Ovary (tissue), 7 donors: ENCODE measurements at regions not wholly inside any gene's neighbourhood (a gene's known extent, or its start where the extent isn't known, plus 50 kb on each side); places are given as distances from the start of the nearest gene placed in this dataset.

ENCODE experiments used
- DNase-seq, 5 donors: peaks; one replicate each; pipeline ENCODE4 v3.0.0-alpha.2; 2019 to 2020
- H3K27ac ChIP-seq, 2 donors: fragments of 200-600 bp; one replicate each; pipeline versions ENCODE4 v1.5.1 to v1.8.0; 2019 to 2022
- H3K27me3 ChIP-seq: fragments of 200-600 bp; one replicate; pipeline ENCODE4 v1.8.0; 2022
- H3K36me3 ChIP-seq: fragments of 200-600 bp; sonication (generic); one replicate; pipeline ENCODE4 v1.5.1; 2019
- H3K4me1 ChIP-seq: one replicate; pipeline ENCODE4 v1.8.1; 2013; ENCODE audit warnings: mild to moderate bottlenecking, moderate library complexity; ENCODE audit not compliant: insufficient read depth
- H3K4me3 ChIP-seq: fragments of 200-600 bp; sonication (generic); one replicate; pipeline ENCODE4 v1.5.1; 2017
- H3K9me3 ChIP-seq, 2 donors: fragments of 200-600 bp in 1 of 2; sonication (generic) in 1 of 2; one replicate each; pipeline versions ENCODE4 v1.5.1 to v1.8.1; 2013 to 2019; ENCODE audit warnings: mild to moderate bottlenecking in 1 of 2, moderate library complexity in 1 of 2
- EP300 ChIP-seq: sonication (generic); formaldehyde crosslinking; IDR thresholded peaks from one replicate; pipeline ENCODE4 v1.6.1; 2017; ENCODE audit warnings: antibody characterized with exemption
- POLR2A ChIP-seq: fragments of 450-650 bp; IDR thresholded peaks from one replicate; pipeline ENCODE4 v1.6.1; 2017; ENCODE audit warnings: antibody characterized with exemption, mild to moderate bottlenecking, moderate library complexity
- WGBS, 3 donors: extraction: QIAGEN DNeasy Blood & Tissue Kit in 1 of 3; methylation state at CpG; one replicate each; pipeline versions ENCODE4 v1.1.5 to v1.1.7; 2013 to 2017; 5-methylcytosine and 5-hydroxymethylcytosine counted together
- intact Hi-C, 4 donors: fragments of 100-400 bp; cut with DNase I; formaldehyde crosslinking; loops; one replicate each; pipeline versions ENCODE4 v1.11.0 to v1.15.1; 2022 to 2023
- TF ChIP-seq, protein P1 (sequence below), 3 donors: fragments of 450-650 bp in 2 of 3; fragments of 200-600 bp in 1 of 3; IDR thresholded peaks; one replicate each; pipeline versions ENCODE4 v1.5.1 to v1.8.0; 2016 to 2022; ENCODE audit warnings: antibody characterized with exemption in 3 of 3, mild to moderate bottlenecking in 1 of 3
- donor health status: DM: no; HTN: no; CAD: no; lungs with moderate emphysema.
- donor health status: DM: no; HTN: no; CAD: no.
- donor health status: Bipolar disorder and iron deficiency.
- donor health status: DM: no; HTN: no; CAD: no.
- donor health status: DM: yes; HTN: yes; CAD: no.

DNA sequence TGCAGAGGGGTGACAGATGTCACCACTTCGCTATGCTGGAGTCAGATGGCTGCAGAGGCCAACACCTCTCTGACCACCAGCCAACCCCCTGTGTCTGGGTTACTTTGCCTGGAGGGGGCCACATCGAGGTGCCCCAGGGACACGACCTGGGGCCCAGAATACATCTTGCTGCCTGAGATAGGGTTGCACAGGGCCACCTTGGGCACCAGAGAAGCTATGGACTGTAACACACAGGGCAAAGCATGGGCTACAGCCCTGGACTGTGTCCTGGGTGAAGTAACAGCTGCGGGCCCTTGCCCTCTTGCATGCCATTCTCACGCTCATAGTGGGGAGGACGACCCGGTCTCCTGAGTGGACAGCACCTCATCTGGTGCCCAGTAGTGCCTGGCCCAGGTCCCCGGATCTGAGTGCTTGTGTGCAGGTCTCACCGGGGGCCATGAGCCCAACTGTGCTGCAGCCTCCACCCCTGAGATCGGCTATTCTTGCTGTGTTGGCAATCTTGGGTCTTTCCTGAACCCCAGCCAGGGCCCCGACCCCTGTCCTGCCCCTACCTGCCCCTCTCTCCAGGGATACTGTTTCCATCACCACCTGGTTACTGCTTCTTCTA lies 115.2 kb upstream of the GDF10 start:
- Histone ChIP-seq H3K27ac (no peak overlapping the region), H3K9me3 (no peaks in the 10 kb centered on the region), H3K4me3 (no peak overlapping the region), H3K4me1 (no peaks in the 10 kb centered on the region), H3K27me3 (no peaks in the 10 kb centered on the region), H3K36me3 (no peaks in the 10 kb centered on the region)
- intact Hi-C loops, result no loop called here
- no peak for DNase-seq
- 83 to 85% (median 84%) methylated on average over 11 of the region's 11 CpGs for WGBS, 3 donors
- no peak for TF ChIP-seq EP300
- TF ChIP-seq, protein P1, sequence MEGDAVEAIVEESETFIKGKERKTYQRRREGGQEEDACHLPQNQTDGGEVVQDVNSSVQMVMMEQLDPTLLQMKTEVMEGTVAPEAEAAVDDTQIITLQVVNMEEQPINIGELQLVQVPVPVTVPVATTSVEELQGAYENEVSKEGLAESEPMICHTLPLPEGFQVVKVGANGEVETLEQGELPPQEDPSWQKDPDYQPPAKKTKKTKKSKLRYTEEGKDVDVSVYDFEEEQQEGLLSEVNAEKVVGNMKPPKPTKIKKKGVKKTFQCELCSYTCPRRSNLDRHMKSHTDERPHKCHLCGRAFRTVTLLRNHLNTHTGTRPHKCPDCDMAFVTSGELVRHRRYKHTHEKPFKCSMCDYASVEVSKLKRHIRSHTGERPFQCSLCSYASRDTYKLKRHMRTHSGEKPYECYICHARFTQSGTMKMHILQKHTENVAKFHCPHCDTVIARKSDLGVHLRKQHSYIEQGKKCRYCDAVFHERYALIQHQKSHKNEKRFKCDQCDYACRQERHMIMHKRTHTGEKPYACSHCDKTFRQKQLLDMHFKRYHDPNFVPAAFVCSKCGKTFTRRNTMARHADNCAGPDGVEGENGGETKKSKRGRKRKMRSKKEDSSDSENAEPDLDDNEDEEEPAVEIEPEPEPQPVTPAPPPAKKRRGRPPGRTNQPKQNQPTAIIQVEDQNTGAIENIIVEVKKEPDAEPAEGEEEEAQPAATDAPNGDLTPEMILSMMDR (IDR thresholded peaks at IDR 0.05), result no peak
- TF ChIP-seq POLR2A, result no peak

DNA sequence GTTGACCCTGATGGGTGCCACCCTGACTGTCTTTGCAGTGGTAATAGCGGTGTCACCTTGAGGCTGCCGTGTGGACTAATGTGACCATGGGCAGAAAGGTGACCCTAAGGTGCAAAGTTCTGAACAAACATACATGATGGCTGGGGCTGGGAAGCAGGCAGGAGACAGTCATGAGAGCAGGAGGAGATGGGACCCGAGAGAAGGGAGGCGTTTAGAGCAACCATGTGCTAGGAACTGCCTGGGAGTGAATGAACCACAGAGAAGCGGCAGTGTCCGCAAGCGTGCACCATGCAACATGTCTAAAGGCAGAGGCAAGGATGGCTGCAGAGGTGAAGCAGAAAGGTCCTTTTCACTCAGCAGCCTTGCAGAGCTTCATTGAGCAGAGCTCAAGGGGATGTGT lies 113.1 kb upstream of the GDF10 start:
- Histone ChIP-seq H3K27me3 (no peaks in the 10 kb centered on the region), H3K4me1 (no peaks in the 10 kb centered on the region), H3K27ac (no peak overlapping the region), H3K36me3 (no peaks in the 10 kb centered on the region), H3K4me3 (no peak overlapping the region), H3K9me3 (no peaks in the 10 kb centered on the region)
- TF ChIP-seq, protein P1 (IDR thresholded peaks at IDR 0.05), result no peak
- no peak for TF ChIP-seq EP300
- no peak for TF ChIP-seq POLR2A
- intact Hi-C loops, result no loop called here
- WGBS, 3 donors, result 93 to 98% (median 94%) methylated on average over 7 of the region's 7 CpGs
- DNase-seq, result no peak

DNA sequence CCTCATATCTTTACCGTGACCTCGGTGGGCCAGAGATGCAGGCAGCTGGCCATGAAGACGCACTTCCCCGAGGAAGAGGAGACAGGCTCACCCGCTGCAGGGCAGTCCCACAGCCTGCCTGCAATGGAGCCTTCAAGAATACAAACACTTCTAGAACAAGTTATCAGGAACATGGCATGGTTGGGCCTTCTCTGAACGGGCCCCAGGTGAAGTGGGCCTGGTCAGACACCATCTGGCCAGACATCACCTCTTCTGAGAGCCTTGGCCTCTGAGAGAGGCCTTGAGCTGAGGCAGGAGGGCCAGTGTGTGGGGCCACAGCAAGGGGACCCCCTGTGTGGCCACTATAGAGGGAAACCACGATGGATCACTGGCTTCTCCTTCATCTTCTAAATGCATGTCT lies 112.4 kb upstream of the GDF10 start:
- WGBS, 3 donors, result 80 to 91% (median 87%) methylated on average over 7 of the region's 7 CpGs
- no peak overlapping the region for H3K27ac ChIP-seq
- no peaks in the 10 kb centered on the region for H3K27me3 ChIP-seq
- DNase-seq, result no peak
- H3K4me1 ChIP-seq, result no peaks in the 10 kb centered on the region
- H3K9me3 ChIP-seq, result no peaks in the 10 kb centered on the region
- no peak overlapping the region for H3K4me3 ChIP-seq
- TF ChIP-seq, protein P1 (IDR thresholded peaks at IDR 0.05), result no peak
- TF ChIP-seq POLR2A (no peak), EP300 (no peak)
- intact Hi-C loops, result no loop called here
- H3K36me3 ChIP-seq, result no peaks in the 10 kb centered on the region

DNA sequence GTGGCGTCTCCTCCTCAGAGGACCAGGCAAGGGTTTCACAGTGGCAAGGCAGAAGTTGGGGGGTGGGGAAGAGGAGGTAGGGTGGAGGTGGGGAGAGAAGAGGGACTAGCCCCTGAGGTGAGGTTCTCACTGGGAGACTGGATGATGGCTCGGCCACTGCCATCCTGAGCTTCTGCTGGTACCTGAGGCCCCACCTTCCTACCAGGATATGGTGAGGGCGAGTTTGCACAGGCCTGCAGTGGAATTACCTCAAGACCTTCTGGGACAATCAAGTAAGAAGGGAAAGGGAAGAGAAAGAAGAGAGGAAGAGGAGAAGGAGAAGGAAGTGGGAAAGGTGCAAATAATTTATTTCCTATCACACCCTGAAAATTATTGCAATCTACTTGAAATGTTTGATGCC lies 111.8 kb upstream of the GDF10 start:
- no peak overlapping the region for H3K4me3 ChIP-seq
- no peaks in the 10 kb centered on the region for H3K36me3 ChIP-seq
- intact Hi-C loops, result no loop called here
- DNase-seq, result no peak
- 79 to 93% (median 90%) methylated on average over 3 of the region's 3 CpGs for WGBS, 3 donors
- H3K4me1 ChIP-seq, result no peaks in the 10 kb centered on the region
- H3K27ac ChIP-seq, result no peak overlapping the region
- no peak for TF ChIP-seq EP300
- TF ChIP-seq, protein P1 (IDR thresholded peaks at IDR 0.05), result no peak
- no peak for TF ChIP-seq POLR2A
- no peaks in the 10 kb centered on the region for H3K27me3 ChIP-seq
- H3K9me3 ChIP-seq, result no peaks in the 10 kb centered on the region
